Keratinocyte (primary cell): ENCODE measurements at regions not wholly inside any gene's neighbourhood (a gene's known extent, or its start where the extent isn't known, plus 50 kb on each side); places are given as distances from the start of the nearest gene placed in this dataset.

Experiments used
- DNase-seq: peaks from one replicate; pipeline ENCODE4 v3.0.0-alpha.2; 2011; ENCODE audit warnings: low read depth, missing footprints, low spot score
- FAIRE-seq: peaks from 2 replicates; lab custom pipeline; 2011; peaks lifted over from hg19 to GRCh38; lab: Jason Lieb, UNC
- H2AFZ ChIP-seq: 2 replicates; pipeline ENCODE4 v1.6.0; 2012; ENCODE audit warnings: low read length, control low read depth, inconsistent platforms; ENCODE audit not compliant: control insufficient read depth
- H3K27ac ChIP-seq: 2 replicates; pipeline ENCODE4 v1.5.1; 2011; ENCODE audit warnings: low read length; ENCODE audit not compliant: control insufficient read depth, insufficient read depth
- H3K27me3 ChIP-seq: 3 replicates; pipeline ENCODE4 v1.6.0; 2011; ENCODE audit warnings: low read length; ENCODE audit not compliant: control insufficient read depth, insufficient read depth; ENCODE audit errors: extremely low read depth
- H3K36me3 ChIP-seq, 2 experiments: 2 replicates in 1 of 2; 3 replicates in 1 of 2; pipeline ENCODE4 v1.5.1; 2011; ENCODE audit warnings: low read length in 2 of 2, mild to moderate bottlenecking in 1 of 2; ENCODE audit not compliant: control insufficient read depth in 2 of 2, insufficient read depth in 2 of 2; ENCODE audit errors: extremely low read depth in 1 of 2
- H3K4me1 ChIP-seq: 3 replicates; pipeline ENCODE4 v1.5.1; 2011; ENCODE audit warnings: low read length; ENCODE audit not compliant: control insufficient read depth, insufficient read depth; ENCODE audit errors: extremely low read depth
- H3K4me2 ChIP-seq: 3 replicates; pipeline ENCODE4 v1.6.0; 2011; ENCODE audit warnings: low read depth, low read length; ENCODE audit not compliant: control insufficient read depth, insufficient read depth; ENCODE audit errors: extremely low read depth
- H3K4me3 ChIP-seq, 3 experiments: fragments of 200-600 bp in 1 of 3; sonication (generic) in 1 of 3; 2 replicates in 2 of 3; 3 replicates in 1 of 3; pipeline ENCODE4 v1.5.1; 2011 to 2016; ENCODE audit warnings: low read length in 3 of 3, mild to moderate bottlenecking in 3 of 3, control low read depth in 2 of 3, inconsistent platforms in 1 of 3, low read depth in 1 of 3, mixed read lengths in 1 of 3, mixed run types in 1 of 3, moderate library complexity in 1 of 3; ENCODE audit not compliant: control insufficient read depth in 2 of 3, insufficient read depth in 2 of 3; ENCODE audit errors: extremely low read depth in 1 of 3
- H3K79me2 ChIP-seq: 2 replicates; pipeline ENCODE4 v1.6.0; 2012; ENCODE audit warnings: low read length; ENCODE audit not compliant: control insufficient read depth, insufficient read depth
- H3K9ac ChIP-seq: 3 replicates; pipeline ENCODE4 v1.6.0; 2011; ENCODE audit warnings: low read length; ENCODE audit not compliant: control insufficient read depth, insufficient read depth; ENCODE audit errors: extremely low read depth
- H3K9me1 ChIP-seq: 3 replicates; pipeline ENCODE4 v1.6.0; 2011; ENCODE audit warnings: low read length; ENCODE audit not compliant: control insufficient read depth, insufficient read depth; ENCODE audit errors: extremely low read depth
- H3K9me3 ChIP-seq: 2 replicates; pipeline ENCODE4 v1.5.1; 2012; ENCODE audit warnings: low read depth, low read length; ENCODE audit not compliant: control insufficient read depth
- H4K20me1 ChIP-seq: 3 replicates; pipeline ENCODE4 v1.6.0; 2011; ENCODE audit warnings: low read length; ENCODE audit not compliant: control insufficient read depth, insufficient read depth; ENCODE audit errors: extremely low read depth
- CTCF ChIP-seq, 3 experiments: IDR thresholded peaks in 1 of 3; conservative IDR thresholded peaks in 1 of 3; optimal IDR thresholded peaks in 1 of 3; 2 replicates in 2 of 3; 3 replicates in 1 of 3; pipeline versions ENCODE3 to v1.5.1; 2011; ENCODE audit warnings: low read length in 3 of 3, mild to moderate bottlenecking in 3 of 3, moderate library complexity in 2 of 3, control low read depth in 1 of 3, inconsistent platforms in 1 of 3; ENCODE audit not compliant: insufficient read depth in 2 of 3; ENCODE audit errors: extremely low read depth in 1 of 3
- EZH2 ChIP-seq: IDR thresholded peaks from one replicate; pipeline ENCODE4 v1.6.1; 2012; ENCODE audit warnings: inconsistent platforms, mild to moderate bottlenecking, low read length, moderate library complexity
- dilution Hi-C: fragments of 300-500 bp; cut with MboI; formaldehyde crosslinking; loops from one replicate; pipeline ENCODE4 v1.7.0; 2020; ENCODE audit warnings: low sequenced_read_pairs; ENCODE audit not compliant: extremely low pct_ligation_motif_present

- no peak overlapping the region for H3K9ac ChIP-seq
- no peak overlapping the region for H3K27ac ChIP-seq
- no peaks in the 10 kb centered on the region for H3K36me3 ChIP-seq
- FAIRE-seq (no peak), DNase-seq (no peak)
- no peak overlapping the region for H2AFZ ChIP-seq
- dilution Hi-C loops, result no loop called here
- H3K9me3 ChIP-seq, result no peaks in the 10 kb centered on the region
- no peaks in the 10 kb centered on the region for H3K79me2 ChIP-seq
- H4K20me1 ChIP-seq, result no peaks in the 10 kb centered on the region
- TF ChIP-seq EZH2 (no peak), CTCF (optimal IDR thresholded peaks at IDR 0.05 in 1 of 3, IDR thresholded peaks at IDR 0.05 in 1 of 3, conservative IDR thresholded peaks at IDR 0.05 in 1 of 3; ENCODE audit: extremely low read depth in 1 of 3, insufficient read depth in 2 of 3, low read length in 3 of 3) (no peak)
- no peak overlapping the region for H3K4me3 ChIP-seq
- H3K4me2 ChIP-seq, result no peak overlapping the region
- no peaks in the 10 kb centered on the region for H3K4me1 ChIP-seq
- H3K9me1 ChIP-seq, result no peaks in the 10 kb centered on the region
- peaks cover 29% of the 10 kb centered on the region for H3K27me3 ChIP-seq
These were observed 63.8 kb upstream of the FAM204A start for GRCh38 chr10:118405928-118406327.

GRCh38 chr10:118403967-118404366, 61.8 kb upstream of the FAM204A start:
- Histone ChIP-seq H3K79me2 (no peaks in the 10 kb centered on the region), H3K27ac (no peak overlapping the region), H3K4me1 (no peaks in the 10 kb centered on the region), H3K9me1 (no peaks in the 10 kb centered on the region), H3K9ac (no peak overlapping the region), H3K9me3 (no peaks in the 10 kb centered on the region), H2AFZ (no peak overlapping the region), H3K36me3 (no peaks in the 10 kb centered on the region), H4K20me1 (no peaks in the 10 kb centered on the region), H3K4me3 (no peak overlapping the region), H3K4me2 (no peak overlapping the region), H3K27me3 (peaks cover 23% of the 10 kb centered on the region)
- FAIRE-seq, result no peak
- TF ChIP-seq CTCF (optimal IDR thresholded peaks at IDR 0.05 in 1 of 3, IDR thresholded peaks at IDR 0.05 in 1 of 3, conservative IDR thresholded peaks at IDR 0.05 in 1 of 3; ENCODE audit: extremely low read depth in 1 of 3, insufficient read depth in 2 of 3, low read length in 3 of 3) (no peak), EZH2 (no peak)
- dilution Hi-C loops, result no loop called here
- no peak for DNase-seq
